Hematopoietic multipotent progenitor cell treated with erythropoietin and hydrocortisone succinate and interleukin-3 and kit ligand, for 15 days (in vitro differentiated cells): ENCODE measurements at regions not wholly inside any gene's neighbourhood (a gene's known extent, or its start where the extent isn't known, plus 50 kb on each side); places are given as distances from the start of the nearest gene placed in this dataset.
A peak's percentile ranks its signal among the peaks of the same experiment; 100 is the strongest.
"Not testable (repeated sequence)": the region's sequence is repeated elsewhere in the genome, so short reads cannot be mapped to it uniquely, and the experiment has no call there.

Experiments
- DNase-seq: peaks from one replicate; pipeline ENCODE4 v3.0.0-alpha.2; 2015; ENCODE audit warnings: low spot score

DNA sequence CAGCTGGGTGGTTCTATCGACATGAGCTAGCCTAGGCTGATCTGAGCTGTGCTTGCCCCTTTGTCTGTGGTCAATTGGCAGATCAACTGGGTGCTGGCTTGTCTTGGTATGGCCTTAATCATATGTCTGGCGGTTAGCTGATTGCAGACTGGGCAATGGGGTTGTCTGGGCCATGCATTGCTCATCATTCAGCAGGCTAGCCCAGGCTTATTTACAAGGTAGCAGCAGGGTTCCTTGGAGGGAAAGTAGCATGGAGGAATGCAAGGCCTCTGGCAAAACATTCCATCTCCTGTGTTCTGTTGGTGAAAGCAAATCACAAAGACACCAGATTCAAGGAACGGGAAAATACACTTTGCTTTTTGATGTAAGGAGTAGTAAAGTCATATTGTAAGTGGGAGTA is 84.0 kb upstream of the IVNS1ABP start:
- no peak for DNase-seq

GRCh38 chr1:185400052-185400451 is 83.0 kb upstream of the IVNS1ABP start:
- DNase-seq = no peak

DNA sequence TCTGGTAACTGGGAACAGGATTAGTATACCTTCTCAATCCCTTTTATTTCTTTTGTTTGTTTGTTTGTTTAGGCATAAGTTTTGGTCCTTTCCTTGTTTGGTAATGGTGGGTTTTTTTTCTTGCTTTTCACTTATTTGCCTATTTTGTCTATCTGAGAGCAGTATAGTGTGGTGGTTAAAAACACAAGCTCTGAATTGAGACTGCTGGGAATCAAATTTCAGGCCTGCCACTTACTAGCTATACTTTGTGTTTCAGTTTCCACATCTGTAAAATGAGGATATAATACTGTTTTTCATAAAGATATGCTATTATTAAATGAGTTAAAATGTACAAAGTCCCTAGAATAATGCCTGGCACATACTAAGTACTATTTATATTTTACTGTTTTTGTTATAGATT is 81.6 kb upstream of the IVNS1ABP start:
- no peak for DNase-seq

DNA sequence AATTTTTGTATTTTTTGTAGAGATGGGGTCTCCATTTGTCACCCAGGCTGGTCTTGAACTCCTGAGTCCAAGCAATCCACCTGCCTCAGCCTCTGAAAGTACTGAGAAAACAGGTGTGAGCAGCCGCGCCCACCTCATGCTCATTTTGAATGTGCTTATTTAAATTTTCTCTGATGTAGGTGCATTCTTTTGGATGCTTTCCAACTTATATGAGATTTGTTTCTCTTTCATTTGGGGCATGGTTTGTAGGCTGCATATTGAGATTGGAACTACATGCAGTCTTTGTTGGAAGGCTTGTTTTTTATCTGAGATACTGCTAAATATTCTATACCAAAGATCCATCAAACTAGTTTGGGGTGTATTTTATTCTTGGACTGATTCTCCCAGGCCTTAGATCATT is 81.0 kb upstream of the IVNS1ABP start:
- no peak for DNase-seq

DNA sequence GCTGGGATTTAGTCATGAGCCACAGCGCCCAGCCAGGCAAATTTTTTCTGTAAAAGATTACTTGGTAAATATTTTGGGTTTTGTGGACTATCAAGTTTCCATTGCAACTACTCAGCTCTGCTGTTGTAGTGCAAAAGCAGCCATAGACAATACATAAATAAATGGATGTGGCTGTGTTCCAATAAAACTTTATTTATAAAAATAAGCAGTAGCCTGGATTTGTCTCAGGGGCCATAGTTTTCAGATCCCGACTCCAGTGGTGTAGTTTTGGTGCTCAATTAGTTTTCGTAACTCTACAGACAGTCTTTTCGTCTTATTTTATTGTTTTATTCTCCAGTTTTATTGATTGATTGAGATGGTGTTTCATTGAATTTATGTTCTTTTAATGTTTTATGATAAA is 80.1 kb upstream of the IVNS1ABP start:
- DNase-seq = no peak

GRCh38 chr1:185396126-185396525 is 79.1 kb upstream of the IVNS1ABP start:
- no peak for DNase-seq

DNA sequence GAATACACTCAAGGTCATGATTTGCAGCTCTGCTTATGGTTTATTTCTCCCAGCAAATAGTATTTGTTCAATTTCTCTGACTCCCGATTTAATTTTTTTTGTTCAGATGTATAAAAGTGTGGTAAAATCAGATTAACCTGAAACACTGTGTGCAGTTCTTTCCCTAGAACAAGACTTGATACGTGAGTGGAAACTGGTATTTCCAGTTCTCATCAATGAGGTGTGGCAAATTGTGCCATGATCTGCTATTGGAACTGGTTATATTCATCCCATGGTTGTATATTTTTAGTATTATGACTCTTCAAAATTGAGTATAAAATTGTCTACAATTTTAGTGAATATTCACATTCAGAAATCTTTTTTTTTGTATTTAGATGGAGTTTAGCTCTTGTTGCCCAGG is 76.8 kb upstream of the IVNS1ABP start:
- no peak for DNase-seq

GRCh38 chr1:185393205-185393604 is 76.2 kb upstream of the IVNS1ABP start:
- no peak for DNase-seq

GRCh38 chr1:185388815-185389214 is 71.8 kb upstream of the IVNS1ABP start:
- DNase-seq = no peak

DNA sequence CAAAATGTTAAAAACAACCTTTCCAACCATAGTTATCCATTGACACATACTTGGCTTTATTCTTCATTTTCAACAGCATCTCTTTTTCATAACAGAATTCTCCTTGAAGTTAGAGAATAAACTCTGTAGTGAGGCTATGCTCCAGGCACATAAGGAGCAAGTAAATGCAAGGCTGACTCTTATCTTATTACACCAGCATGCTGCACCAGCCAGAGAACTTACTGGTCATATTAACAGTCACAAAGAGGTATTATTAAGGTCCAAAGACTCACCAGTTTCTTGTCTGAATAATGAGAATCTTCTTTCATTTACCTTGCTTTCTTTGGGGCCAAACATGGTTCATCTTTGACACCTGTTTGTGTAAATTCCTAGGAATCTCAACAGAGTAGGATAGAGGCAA is 71.3 kb upstream of the IVNS1ABP start:
- DNase-seq = peak; percentile 12

DNA sequence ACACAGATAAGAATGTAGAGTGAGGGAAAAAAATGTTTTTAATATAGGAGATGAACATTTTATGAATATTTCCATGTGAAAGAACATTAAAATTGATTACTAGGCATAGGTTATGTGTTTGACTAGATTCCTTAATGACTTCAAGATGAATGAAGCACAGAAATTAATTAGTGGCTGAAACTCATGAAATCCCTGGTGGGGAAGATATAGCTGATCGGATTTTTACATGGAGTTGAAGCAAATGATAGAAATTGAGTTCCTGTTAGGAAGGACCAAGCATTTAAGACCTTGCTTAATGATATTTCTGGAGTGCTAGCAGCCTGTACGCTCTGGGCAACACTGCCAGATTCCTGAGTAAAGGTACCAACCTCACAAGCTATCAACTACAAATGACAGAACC is 68.9 kb upstream of the IVNS1ABP start:
- DNase-seq = no peak

DNA sequence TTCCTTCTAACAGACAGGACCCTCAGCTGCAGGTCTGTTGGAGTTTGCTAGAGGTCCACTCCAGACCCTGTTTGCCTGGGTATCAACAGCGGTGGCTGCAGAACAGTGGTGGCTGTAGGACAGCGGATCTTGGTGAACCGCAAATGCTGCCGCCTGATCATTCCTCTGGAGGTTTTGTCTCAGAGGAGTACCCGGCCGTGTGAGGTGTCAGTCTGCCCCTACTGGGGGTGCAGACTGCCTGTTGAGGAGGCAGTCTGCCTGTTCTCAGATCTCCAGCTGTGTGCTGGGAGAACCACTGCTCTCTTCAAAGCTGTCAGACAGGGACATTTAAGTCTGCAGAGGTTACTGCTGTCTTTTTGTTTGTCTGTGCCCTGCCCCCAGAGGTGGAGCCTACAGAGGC is 66.8 kb upstream of the IVNS1ABP start:
- not testable (repeated sequence) for DNase-seq

DNA sequence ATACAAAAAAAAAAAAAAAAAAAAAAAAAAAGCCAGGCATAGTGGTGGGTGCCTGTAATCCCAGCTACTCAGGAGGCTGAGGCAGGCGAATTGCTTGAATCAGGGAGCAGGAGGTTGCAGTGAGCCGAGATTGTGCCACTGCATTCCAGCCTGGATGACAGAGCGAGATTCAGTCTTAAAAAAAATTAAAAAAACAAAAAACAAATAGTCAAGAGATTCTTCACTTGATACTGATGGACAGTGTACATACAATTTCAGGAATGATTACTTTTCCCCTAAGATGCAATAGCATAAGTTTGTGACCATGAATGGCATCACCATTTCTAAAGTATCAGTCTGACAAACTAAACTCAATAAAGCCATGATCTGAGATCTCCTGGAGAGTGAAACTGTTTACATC is 60.8 kb upstream of the IVNS1ABP start:
- no peak for DNase-seq

GRCh38 chr1:185376840-185377635 is 60.0 kb upstream of the IVNS1ABP start:
- no peak for DNase-seq

GRCh38 chr1:185376288-185376687 is 59.2 kb upstream of the IVNS1ABP start:
- DNase-seq = no peak

DNA sequence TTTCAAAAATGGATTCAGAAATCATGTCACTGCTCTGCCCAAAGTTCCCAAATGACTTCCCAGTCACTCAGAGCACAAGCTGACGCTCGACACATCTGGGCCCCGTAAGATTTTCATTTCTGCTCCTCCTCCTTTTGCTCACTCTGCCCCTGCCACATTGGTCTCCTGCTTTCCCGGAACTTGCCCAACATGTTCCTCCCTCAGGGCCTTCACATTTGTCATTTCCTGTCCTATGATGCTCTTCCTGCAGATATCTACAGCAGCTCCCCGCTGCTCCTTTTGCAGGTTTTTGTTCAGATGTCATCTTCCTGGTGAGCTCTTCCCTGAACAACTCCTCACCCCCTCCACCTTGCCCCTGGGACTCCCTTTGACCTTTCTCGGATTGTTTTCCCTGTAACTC is 58.5 kb upstream of the IVNS1ABP start:
- no peak for DNase-seq

DNA sequence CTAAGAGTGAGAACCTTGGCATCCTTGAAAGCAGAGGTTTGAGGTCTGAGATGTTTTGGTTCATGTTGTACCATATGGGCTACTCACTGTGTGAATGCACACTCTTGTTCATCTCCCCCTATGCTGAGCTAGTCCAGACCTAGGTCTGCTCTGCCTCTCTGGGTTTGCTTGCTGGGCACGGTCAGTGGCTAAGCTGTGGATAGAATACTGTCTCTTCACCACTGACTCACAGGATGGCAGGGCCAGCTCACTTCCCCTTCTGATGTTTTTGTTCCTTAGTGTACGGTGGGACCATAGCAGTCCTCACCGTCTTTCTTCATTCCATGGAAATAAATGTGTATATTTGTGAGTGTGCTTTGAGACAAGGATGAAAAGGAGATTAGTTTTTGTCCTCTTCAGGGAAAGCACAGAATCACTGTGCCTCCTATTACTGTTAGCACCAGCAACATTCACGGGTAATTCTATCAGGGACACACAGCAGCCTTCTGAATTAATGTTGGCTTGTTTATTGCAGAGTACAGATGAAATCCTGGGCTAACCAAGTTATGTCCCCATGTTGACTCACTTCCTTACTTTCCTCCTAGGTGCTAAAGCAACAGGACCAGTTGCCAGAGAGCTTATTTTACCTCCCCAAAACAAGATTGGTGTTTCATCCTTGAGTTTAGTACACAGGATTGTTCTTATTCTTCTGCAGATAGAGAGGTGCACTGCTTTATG is 56.9 kb upstream of the IVNS1ABP start:
- DNase-seq = no peak

GRCh38 chr1:185369786-185370185 is 52.7 kb upstream of the IVNS1ABP start:
- no peak for DNase-seq

- no peak for DNase-seq
Measured at GRCh38 chr1:185368913-185369491, 52.0 kb upstream of the IVNS1ABP start.

DNA sequence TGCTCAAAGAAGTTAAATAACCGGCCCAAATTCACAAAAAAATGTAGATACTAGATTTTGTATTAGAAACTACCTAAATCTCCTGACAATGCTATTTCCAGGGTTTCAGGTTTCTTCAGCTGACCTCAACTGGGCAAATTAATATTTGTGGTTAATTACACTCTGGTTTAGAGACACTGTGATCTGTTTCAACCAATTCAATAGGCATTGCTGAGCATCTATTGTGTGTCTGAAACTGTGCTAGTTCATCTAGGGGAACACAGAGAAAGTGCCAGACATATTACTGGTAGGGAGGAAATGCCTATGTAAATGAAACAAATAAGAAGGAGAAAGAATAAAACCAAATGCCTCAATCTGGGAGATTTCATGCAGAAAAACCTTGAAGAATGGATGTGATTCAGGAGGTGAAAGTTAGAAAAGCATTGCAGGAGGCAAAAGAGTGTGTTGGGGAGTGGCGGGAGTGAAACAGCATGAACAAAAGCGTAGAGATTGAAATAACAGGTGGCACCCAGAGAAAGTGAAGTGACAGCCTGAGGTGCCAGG is 51.3 kb upstream of the IVNS1ABP start:
- no peak for DNase-seq

DNA sequence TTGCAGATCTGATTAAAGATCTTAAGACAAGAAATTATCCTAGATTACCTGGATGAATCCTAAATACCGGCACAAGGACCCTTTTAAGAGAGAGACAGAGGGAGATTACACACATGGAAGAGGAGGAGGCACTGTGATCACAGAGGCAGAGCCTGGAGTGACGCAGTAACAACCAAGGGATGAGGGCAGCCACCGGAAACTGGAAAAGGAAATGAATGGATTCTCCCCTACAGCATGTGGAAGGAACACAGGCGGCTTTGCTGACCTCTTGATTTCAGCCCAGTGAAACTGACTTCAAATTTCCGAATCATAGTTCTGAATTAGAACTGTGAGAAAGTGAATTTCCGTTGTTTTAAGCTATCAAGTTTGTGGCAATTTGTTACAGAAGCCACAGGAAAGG is 50.2 kb upstream of the IVNS1ABP start:
- no peak for DNase-seq
